ENCODE measurements at regions not wholly inside any gene's neighbourhood (a gene's known extent, or its start where the extent isn't known, plus 50 kb on each side); places are given as distances from the start of the nearest gene placed in this dataset.
"Not testable (repeated sequence)": the region's sequence is repeated elsewhere in the genome, so short reads cannot be mapped to it uniquely, and the experiment has no call there.

DNA sequence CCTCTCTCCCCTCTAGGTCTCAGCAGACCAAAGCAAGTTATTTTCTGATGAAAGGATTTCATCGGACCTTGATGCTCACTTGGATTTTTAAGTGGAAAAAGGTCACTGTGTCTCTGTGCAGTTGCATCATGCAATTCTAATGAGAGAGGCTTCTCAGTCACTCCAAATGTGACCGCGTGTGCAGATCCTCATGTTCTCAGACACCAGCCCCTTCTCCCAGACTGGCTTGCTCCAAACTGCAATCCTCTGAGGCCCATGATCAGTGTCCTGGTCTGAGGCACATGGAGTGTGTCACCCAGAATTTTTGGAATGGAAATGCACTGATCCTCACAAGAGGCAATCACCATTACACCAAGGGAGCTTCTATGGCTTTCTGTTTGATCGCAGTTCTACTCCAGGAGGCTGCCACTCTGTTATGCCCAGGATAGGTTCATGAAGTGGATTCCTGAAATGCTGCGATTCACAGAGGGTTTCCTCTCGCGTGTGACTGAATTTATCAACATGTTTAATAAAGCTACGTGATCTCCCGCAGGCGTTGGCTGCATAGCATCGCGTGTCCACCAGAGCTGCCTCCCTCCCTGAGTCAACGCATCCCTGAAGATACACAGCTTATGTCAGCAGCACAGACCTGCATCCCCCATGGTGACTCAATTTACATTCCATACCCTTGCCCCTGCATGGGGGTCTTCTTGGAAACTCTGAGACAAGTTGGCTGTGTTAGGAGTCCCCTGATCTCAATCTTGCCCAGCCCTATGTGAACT, 544.6 kb upstream of the B3GAT1 start:
- no peak for DNase-seq (ENCODE audit: low read depth, low spot score)
- Histone ChIP-seq H3K4me1 (ENCODE audit: control insufficient read depth, insufficient read depth, low read length) (peaks cover under 1% of the 10 kb centered on the region; the same call in 1 of the 2 replicates), H3K9me3 (ENCODE audit: control insufficient read depth, insufficient read depth, low read depth, low read length) (no peaks in the 10 kb centered on the region), H3K27ac (ENCODE audit: low read length) (no peak overlapping the region), H3K36me3 (ENCODE audit: control insufficient read depth, insufficient read depth, low read length) (no peaks in the 10 kb centered on the region), H3K4me3 (ENCODE audit: low read depth in 2 of 2, low read length in 2 of 2) (no peak overlapping the region), H3K27me3 (ENCODE audit: control insufficient read depth, insufficient read depth, low read length) (no peaks in the 10 kb centered on the region)
- ChIA-PET CTCF (no interaction called here), POLR2A (no interaction called here)
- in situ Hi-C loops (cut with HindIII; ENCODE audit: low pct_unique_long_range_greater_than_20kb, low sequenced_read_pairs), result no loop called here
- intact Hi-C loops (cut with micrococcal nuclease; ENCODE audit: unreplicated experiment), result no loop called here
- TF ChIP-seq POLR2AphosphoS5 (IDR thresholded peaks at IDR 0.05; ENCODE audit: low read depth, low read length) (no peak), SIN3A (IDR thresholded peaks at IDR 0.05; ENCODE audit: borderline replicate concordance, insufficient read depth, low read depth, low read length) (no peak), TCF7L2 (IDR thresholded peaks at IDR 0.05; ENCODE audit: low read depth, low read length) (no peak)
- TF ChIP-seq, protein P1, sequence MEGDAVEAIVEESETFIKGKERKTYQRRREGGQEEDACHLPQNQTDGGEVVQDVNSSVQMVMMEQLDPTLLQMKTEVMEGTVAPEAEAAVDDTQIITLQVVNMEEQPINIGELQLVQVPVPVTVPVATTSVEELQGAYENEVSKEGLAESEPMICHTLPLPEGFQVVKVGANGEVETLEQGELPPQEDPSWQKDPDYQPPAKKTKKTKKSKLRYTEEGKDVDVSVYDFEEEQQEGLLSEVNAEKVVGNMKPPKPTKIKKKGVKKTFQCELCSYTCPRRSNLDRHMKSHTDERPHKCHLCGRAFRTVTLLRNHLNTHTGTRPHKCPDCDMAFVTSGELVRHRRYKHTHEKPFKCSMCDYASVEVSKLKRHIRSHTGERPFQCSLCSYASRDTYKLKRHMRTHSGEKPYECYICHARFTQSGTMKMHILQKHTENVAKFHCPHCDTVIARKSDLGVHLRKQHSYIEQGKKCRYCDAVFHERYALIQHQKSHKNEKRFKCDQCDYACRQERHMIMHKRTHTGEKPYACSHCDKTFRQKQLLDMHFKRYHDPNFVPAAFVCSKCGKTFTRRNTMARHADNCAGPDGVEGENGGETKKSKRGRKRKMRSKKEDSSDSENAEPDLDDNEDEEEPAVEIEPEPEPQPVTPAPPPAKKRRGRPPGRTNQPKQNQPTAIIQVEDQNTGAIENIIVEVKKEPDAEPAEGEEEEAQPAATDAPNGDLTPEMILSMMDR (IDR thresholded peaks at IDR 0.05), result no peak
- TF ChIP-seq, protein P2, sequence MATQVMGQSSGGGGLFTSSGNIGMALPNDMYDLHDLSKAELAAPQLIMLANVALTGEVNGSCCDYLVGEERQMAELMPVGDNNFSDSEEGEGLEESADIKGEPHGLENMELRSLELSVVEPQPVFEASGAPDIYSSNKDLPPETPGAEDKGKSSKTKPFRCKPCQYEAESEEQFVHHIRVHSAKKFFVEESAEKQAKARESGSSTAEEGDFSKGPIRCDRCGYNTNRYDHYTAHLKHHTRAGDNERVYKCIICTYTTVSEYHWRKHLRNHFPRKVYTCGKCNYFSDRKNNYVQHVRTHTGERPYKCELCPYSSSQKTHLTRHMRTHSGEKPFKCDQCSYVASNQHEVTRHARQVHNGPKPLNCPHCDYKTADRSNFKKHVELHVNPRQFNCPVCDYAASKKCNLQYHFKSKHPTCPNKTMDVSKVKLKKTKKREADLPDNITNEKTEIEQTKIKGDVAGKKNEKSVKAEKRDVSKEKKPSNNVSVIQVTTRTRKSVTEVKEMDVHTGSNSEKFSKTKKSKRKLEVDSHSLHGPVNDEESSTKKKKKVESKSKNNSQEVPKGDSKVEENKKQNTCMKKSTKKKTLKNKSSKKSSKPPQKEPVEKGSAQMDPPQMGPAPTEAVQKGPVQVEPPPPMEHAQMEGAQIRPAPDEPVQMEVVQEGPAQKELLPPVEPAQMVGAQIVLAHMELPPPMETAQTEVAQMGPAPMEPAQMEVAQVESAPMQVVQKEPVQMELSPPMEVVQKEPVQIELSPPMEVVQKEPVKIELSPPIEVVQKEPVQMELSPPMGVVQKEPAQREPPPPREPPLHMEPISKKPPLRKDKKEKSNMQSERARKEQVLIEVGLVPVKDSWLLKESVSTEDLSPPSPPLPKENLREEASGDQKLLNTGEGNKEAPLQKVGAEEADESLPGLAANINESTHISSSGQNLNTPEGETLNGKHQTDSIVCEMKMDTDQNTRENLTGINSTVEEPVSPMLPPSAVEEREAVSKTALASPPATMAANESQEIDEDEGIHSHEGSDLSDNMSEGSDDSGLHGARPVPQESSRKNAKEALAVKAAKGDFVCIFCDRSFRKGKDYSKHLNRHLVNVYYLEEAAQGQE (IDR thresholded peaks at IDR 0.05; ENCODE audit: insufficient read depth in 1 of 2, low read depth in 2 of 2, low read length in 1 of 2), result no peak
- no TSS peak for BruUV-seq (replicated peaks)
- ATAC-seq, result no peak

DNA sequence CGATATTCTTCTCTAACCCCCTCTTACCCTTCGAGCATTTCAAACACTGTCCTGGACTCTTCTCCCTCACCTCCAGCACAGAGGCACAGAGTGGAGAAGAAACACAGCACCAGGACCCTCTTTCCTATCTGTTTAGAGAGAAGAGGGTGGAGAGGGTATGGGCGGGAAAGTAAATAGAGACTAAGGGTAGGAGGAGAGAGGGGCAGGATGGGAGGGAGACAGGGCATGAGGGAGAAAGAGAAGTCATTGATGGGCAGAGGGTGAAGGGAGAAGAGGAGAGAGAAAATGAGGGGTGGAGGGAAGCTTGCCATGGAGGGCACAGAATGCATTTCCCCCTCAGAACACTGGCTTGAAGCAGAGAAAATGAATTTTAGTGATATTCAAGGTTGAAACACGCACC, 543.9 kb upstream of the B3GAT1 start:
- BruUV-seq (replicated peaks); in situ Hi-C loops (cut with HindIII; ENCODE audit: low pct_unique_long_range_greater_than_20kb, low sequenced_read_pairs); POLR2A ChIA-PET; H3K27ac ChIP-seq (ENCODE audit: low read length); H3K36me3 ChIP-seq (ENCODE audit: control insufficient read depth, insufficient read depth, low read length); H3K27me3 ChIP-seq (ENCODE audit: control insufficient read depth, insufficient read depth, low read length); H3K4me3 ChIP-seq (ENCODE audit: low read depth in 2 of 2, low read length in 2 of 2); DNase-seq (ENCODE audit: low read depth, low spot score); intact Hi-C loops (cut with micrococcal nuclease; ENCODE audit: unreplicated experiment); CTCF ChIA-PET; H3K4me1 ChIP-seq (ENCODE audit: control insufficient read depth, insufficient read depth, low read length); H3K9me3 ChIP-seq (ENCODE audit: control insufficient read depth, insufficient read depth, low read depth, low read length); ATAC-seq: not testable (repeated sequence)

DNA sequence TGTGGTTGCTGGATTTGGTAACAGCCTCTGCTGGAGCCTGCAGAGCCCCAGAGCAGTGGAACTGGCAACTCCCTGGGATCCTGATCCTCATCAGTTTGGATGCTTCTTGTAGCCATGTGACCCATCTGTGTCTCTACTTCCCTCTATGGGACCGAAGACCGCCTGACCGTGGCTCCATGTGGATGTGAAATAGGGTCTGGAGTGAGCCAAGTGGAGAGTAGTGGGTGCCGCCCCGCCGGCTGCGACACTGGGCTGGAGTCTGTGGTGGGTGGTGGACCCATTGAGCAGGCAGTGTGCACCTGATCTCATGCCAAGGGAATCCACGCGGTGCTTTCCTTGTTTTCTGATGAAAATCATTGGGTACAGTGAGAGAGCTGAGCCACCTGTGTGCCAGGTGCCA, 543.2 kb upstream of the B3GAT1 start:
- in situ Hi-C loops (cut with HindIII; ENCODE audit: low pct_unique_long_range_greater_than_20kb, low sequenced_read_pairs), result no loop called here
- CTCF ChIA-PET, result no interaction called here
- intact Hi-C loops (cut with micrococcal nuclease; ENCODE audit: unreplicated experiment), result no loop called here
- H3K27me3 ChIP-seq (ENCODE audit: control insufficient read depth, insufficient read depth, low read length), result no peaks in the 10 kb centered on the region
- POLR2A ChIA-PET, result no interaction called here
- BruUV-seq (replicated peaks), result no TSS peak
- no peak for DNase-seq (ENCODE audit: low read depth, low spot score)
- H3K9me3 ChIP-seq (ENCODE audit: control insufficient read depth, insufficient read depth, low read depth, low read length), result no peaks in the 10 kb centered on the region
- H3K4me1 ChIP-seq (ENCODE audit: control insufficient read depth, insufficient read depth, low read length), result peaks cover 11% of the 10 kb centered on the region
- no peak overlapping the region for H3K4me3 ChIP-seq (ENCODE audit: low read depth in 2 of 2, low read length in 2 of 2)
- ATAC-seq, result no peak
- no peaks in the 10 kb centered on the region for H3K36me3 ChIP-seq (ENCODE audit: control insufficient read depth, insufficient read depth, low read length)
- H3K27ac ChIP-seq (ENCODE audit: low read length), result no peak overlapping the region
- no peak for TF ChIP-seq SIN3A (IDR thresholded peaks at IDR 0.05; ENCODE audit: borderline replicate concordance, insufficient read depth, low read depth, low read length)
- TF ChIP-seq, protein P2 (IDR thresholded peaks at IDR 0.05; ENCODE audit: insufficient read depth in 1 of 2, low read depth in 2 of 2, low read length in 1 of 2), result no peak
- TF ChIP-seq TCF7L2 (IDR thresholded peaks at IDR 0.05; ENCODE audit: low read depth, low read length), result no peak
- TF ChIP-seq, protein P1 (IDR thresholded peaks at IDR 0.05), result no peak
- TF ChIP-seq POLR2AphosphoS5 (IDR thresholded peaks at IDR 0.05; ENCODE audit: low read depth, low read length), result no peak

Measured in Panc1 (cell line).